Esophagus squamous epithelium (tissue), 5 donors: ENCODE measurements at regions not wholly inside any gene's neighbourhood (a gene's known extent, or its start where the extent isn't known, plus 50 kb on each side); places are given as distances from the start of the nearest gene placed in this dataset.
"Not testable (repeated sequence)": the region's sequence is repeated elsewhere in the genome, so short reads cannot be mapped to it uniquely, and the experiment has no call there.

Experiments used
- DNase-seq: peaks from one replicate; lab custom pipeline; 2025; lab: John Stamatoyannopoulos, UW
- H3K27ac ChIP-seq, 4 donors: fragments of 200-600 bp; sonication (generic); one replicate each; pipeline ENCODE4 v1.5.1; 2016 to 2019; ENCODE audit warnings: mild to moderate bottlenecking in 1 of 4
- H3K27me3 ChIP-seq, 4 donors: fragments of 200-600 bp; sonication (generic); 1 replicate in 3 of 4; 2 replicates in 1 of 4; pipeline versions ENCODE4 v1.5.1 to v1.6.0; 2017 to 2021; ENCODE audit warnings: antibody characterized with exemption in 1 of 4
- H3K36me3 ChIP-seq, 3 donors: fragments of 200-600 bp; sonication (generic); one replicate each; pipeline ENCODE4 v1.5.1; 2016 to 2019
- H3K4me1 ChIP-seq, 3 donors: fragments of 200-600 bp; sonication (generic); one replicate each; pipeline ENCODE4 v1.5.1; 2017 to 2019
- H3K4me3 ChIP-seq, 4 donors: fragments of 200-600 bp; sonication (generic); 1 replicate in 3 of 4; 2 replicates in 1 of 4; pipeline ENCODE4 v1.5.1; 2016 to 2019; ENCODE audit warnings: mild to moderate bottlenecking in 2 of 4, moderate library complexity in 1 of 4
- H3K9me3 ChIP-seq, 3 donors: fragments of 200-600 bp; sonication (generic); one replicate each; pipeline ENCODE4 v1.5.1; 2016 to 2019
- POLR2A ChIP-seq, 4 donors: fragments of 450-650 bp; IDR thresholded peaks; one replicate each; pipeline ENCODE4 v1.6.1; 2017; ENCODE audit warnings: antibody characterized with exemption in 4 of 4, mild to moderate bottlenecking in 4 of 4, moderate library complexity in 3 of 4
- WGBS, 2 donors: methylation state at CpG; one replicate each; pipeline ENCODE4 v1.1.5; 2018; 5-methylcytosine and 5-hydroxymethylcytosine counted together
- intact Hi-C: fragments of 100-400 bp; cut with DNase I; formaldehyde crosslinking; loops from one replicate; pipeline ENCODE4 v1.15.0; 2022
- TF ChIP-seq, protein P1 (sequence below), 6 experiments: fragments of 450-650 bp in 4 of 6; fragments of 200-600 bp in 2 of 6; sonication (generic) in 2 of 6; IDR thresholded peaks; one replicate each; pipeline ENCODE4 v1.5.1; 2016 to 2019; ENCODE audit warnings: antibody characterized with exemption in 6 of 6, mild to moderate bottlenecking in 4 of 6, moderate library complexity in 4 of 6
- donor health status: DM: yes; HTN: yes; CAD: no.

DNA sequence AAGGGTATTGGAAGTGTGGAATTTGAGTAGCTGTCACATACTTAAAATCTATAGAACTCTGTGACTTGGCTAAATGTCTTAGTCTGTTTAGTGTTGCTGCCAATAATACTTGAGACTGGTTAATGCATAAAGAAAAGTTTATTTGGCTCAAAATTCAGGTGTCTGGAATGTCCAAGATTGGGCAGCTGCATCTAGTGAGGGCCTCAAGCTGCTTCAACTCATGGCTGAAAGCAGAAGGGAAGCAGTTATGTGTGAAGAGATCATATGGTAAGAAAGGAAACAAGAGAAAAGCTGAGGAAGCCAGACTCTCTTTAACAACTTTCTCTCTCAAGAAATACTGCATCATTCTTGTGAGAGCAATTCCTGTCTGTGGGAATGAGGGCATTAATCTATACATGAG is 1043.3 kb upstream of the CDH6 start:
- H3K4me1 ChIP-seq, result no peaks in the 10 kb centered on the region
- H3K9me3 ChIP-seq, result no peaks in the 10 kb centered on the region
- intact Hi-C loops, result no loop called here
- H3K27ac ChIP-seq, result no peak overlapping the region
- H3K27me3 ChIP-seq, result no peaks in the 10 kb centered on the region
- TF ChIP-seq, protein P1, sequence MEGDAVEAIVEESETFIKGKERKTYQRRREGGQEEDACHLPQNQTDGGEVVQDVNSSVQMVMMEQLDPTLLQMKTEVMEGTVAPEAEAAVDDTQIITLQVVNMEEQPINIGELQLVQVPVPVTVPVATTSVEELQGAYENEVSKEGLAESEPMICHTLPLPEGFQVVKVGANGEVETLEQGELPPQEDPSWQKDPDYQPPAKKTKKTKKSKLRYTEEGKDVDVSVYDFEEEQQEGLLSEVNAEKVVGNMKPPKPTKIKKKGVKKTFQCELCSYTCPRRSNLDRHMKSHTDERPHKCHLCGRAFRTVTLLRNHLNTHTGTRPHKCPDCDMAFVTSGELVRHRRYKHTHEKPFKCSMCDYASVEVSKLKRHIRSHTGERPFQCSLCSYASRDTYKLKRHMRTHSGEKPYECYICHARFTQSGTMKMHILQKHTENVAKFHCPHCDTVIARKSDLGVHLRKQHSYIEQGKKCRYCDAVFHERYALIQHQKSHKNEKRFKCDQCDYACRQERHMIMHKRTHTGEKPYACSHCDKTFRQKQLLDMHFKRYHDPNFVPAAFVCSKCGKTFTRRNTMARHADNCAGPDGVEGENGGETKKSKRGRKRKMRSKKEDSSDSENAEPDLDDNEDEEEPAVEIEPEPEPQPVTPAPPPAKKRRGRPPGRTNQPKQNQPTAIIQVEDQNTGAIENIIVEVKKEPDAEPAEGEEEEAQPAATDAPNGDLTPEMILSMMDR (IDR thresholded peaks at IDR 0.05), result no peak
- no peak for TF ChIP-seq POLR2A (IDR thresholded peaks at IDR 0.05)
- no peak overlapping the region for H3K4me3 ChIP-seq
- no peak for DNase-seq
- no peaks in the 10 kb centered on the region for H3K36me3 ChIP-seq

DNA sequence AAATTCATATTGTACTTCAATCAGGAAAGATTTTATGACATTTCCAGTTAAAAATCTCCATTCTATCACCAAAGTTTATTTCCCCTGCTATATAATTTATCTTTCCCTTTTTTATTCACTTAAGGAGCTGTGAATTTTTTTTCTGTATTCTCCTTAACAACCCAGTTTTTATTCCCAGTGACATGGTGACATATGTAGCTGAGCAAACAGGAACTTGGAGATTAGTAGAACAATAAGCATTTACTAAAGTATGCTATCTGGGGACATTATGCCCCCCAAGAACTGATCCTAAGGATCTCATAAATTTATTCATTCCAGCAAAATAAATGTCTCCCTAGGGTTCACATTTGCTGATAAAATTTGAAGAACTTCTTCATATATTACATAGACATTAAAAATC is 1044.0 kb upstream of the CDH6 start:
- no peaks in the 10 kb centered on the region for H3K27me3 ChIP-seq
- TF ChIP-seq POLR2A (IDR thresholded peaks at IDR 0.05), result no peak
- TF ChIP-seq, protein P1 (IDR thresholded peaks at IDR 0.05), result no peak
- H3K4me3 ChIP-seq, result no peak overlapping the region
- no peak overlapping the region for H3K27ac ChIP-seq
- H3K9me3 ChIP-seq, result no peaks in the 10 kb centered on the region
- no peaks in the 10 kb centered on the region for H3K4me1 ChIP-seq
- intact Hi-C loops, result no loop called here
- H3K36me3 ChIP-seq, result no peaks in the 10 kb centered on the region
- no peak for DNase-seq

DNA sequence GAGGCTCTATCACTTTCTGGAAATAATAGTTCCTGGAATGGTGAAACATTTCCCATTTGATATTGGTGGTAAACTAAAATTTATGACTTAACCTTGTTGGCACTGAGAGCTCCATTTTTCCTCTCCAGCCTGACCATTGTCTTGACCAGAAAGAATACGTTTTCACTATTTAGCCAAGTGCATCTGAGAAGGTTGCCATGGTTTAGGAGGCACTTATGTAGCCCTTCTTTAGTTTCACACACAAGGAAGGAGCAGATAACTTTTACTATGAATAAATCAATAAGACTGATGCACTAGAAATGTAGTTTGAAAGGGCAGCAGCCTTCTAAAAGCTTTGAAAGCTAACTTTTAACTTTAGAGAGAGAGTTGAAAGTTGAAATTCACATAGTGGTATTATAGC is 1045.5 kb upstream of the CDH6 start:
- intact Hi-C loops, result no loop called here
- H3K4me1 ChIP-seq, result no peaks in the 10 kb centered on the region
- H3K4me3 ChIP-seq, result no peak overlapping the region
- 17 to 46% methylated on average over 1 of the region's 1 CpG for whole genome bisulfite sequencing, 2 donors
- H3K27ac ChIP-seq, result no peak overlapping the region
- no peak for DNase-seq
- H3K27me3 ChIP-seq, result no peaks in the 10 kb centered on the region
- H3K9me3 ChIP-seq, result no peaks in the 10 kb centered on the region
- TF ChIP-seq, protein P1 (IDR thresholded peaks at IDR 0.05), result no peak
- TF ChIP-seq POLR2A (IDR thresholded peaks at IDR 0.05), result no peak
- no peaks in the 10 kb centered on the region for H3K36me3 ChIP-seq

DNA sequence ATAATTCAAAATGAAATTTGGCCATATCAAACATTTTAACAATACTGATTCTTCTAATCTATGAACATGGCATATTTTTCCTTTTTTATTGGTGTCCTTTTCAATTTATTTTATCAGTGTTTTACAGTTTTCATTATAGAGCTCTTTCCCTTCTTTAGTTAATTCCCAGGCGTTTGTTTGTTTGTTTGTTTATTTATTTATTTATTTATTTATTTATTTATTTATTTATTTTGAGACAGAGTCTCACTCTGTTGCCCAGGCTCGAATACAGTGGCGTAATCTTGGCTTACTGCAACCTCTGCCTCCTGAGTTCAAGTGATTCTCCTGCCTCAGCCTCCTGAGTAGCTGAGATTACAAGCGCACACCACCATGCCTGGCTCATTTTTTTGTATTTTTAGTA is 1049.4 kb upstream of the CDH6 start:
- H3K36me3 ChIP-seq, H3K27ac ChIP-seq, H3K9me3 ChIP-seq, DNase-seq, H3K4me1 ChIP-seq, intact Hi-C loops, H3K27me3 ChIP-seq, H3K4me3 ChIP-seq: not testable (repeated sequence)
- WGBS, 2 donors, result 58 to 64% methylated on average over 4 of the region's 4 CpGs

DNA sequence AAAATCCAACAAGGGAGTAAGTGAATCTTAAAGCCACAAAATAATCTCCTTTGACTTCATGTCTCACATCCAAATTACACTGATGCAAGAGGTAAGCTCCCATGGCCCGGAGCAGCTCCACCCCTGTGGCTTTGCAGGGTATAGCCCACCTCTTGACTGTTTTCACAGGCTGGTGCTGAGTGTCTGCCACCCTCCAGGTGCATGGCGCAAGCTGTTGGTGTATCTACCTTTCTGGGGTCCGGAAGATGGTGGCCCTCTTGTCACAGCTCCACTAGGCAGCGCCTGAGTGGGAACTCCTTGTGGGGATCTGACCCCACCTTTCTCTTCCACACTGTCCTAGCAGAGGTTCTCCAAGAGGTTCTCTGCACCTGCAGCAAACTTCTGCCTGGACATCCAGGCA is 1051.1 kb upstream of the CDH6 start:
- DNase-seq, result no peak
- WGBS, 2 donors, result 14 to 88% methylated on average over 1 to 4 of the region's 4 CpGs
- Histone ChIP-seq H3K27ac (no peak overlapping the region), H3K36me3 (no peaks in the 10 kb centered on the region), H3K4me3 (no peak overlapping the region), H3K9me3 (peaks cover 0 to 8% (median 0%) of the 10 kb centered on the region in 3 donors), H3K4me1 (no peaks in the 10 kb centered on the region), H3K27me3 (no peaks in the 10 kb centered on the region)
- TF ChIP-seq POLR2A (IDR thresholded peaks at IDR 0.05), result no peak
- TF ChIP-seq, protein P1 (IDR thresholded peaks at IDR 0.05), result no peak
- intact Hi-C loops, result no loop called here

DNA sequence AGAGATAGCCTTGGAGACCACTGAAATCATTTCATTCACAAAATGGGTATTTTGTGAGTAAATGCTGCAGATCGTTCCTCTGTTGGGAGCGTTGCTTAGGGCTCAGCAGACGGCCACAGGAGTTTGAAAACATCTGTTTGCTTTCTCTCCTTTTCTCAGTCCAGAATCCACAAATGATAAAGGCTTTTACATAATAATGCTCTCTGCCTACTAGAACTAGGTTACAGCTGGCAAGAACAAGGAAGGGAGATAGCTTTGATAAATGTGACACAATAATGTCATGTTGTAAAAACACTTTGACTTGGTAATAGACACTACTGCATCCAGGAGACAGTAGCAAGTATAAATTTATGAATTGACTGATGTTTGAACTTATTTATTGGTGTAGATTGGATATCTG is 1072.4 kb upstream of the CDH6 start:
- Histone ChIP-seq H3K4me3 (no peak overlapping the region), H3K27ac (no peak overlapping the region), H3K4me1 (no peaks in the 10 kb centered on the region), H3K9me3 (no peaks in the 10 kb centered on the region), H3K36me3 (no peaks in the 10 kb centered on the region), H3K27me3 (no peaks in the 10 kb centered on the region)
- no peak for DNase-seq
- intact Hi-C loops, result no loop called here
- 35 to 37% methylated on average over 3 of the region's 3 CpGs for WGBS, 2 donors
- TF ChIP-seq, protein P1 (IDR thresholded peaks at IDR 0.05), result no peak
- no peak for TF ChIP-seq POLR2A (IDR thresholded peaks at IDR 0.05)
